GM12878 (cell line): ENCODE measurements at regions not wholly inside any gene's neighbourhood (a gene's known extent, or its start where the extent isn't known, plus 50 kb on each side); places are given as distances from the start of the nearest gene placed in this dataset.

Source experiments
- CBX3 ChIP-seq: fragments of 200-600 bp; sonication (generic); IDR thresholded peaks from 2 replicates; pipeline ENCODE4 v1.6.1; 2016; ENCODE audit warnings: low read depth, borderline replicate concordance
- CEBPB ChIP-seq, 2 experiments: fragments of 150-350 bp in 1 of 2; IDR thresholded peaks; 2 replicates each; pipeline ENCODE4 v1.6.1; 2012 to 2014; ENCODE audit warnings: low read depth in 2 of 2, low read length in 2 of 2, borderline replicate concordance in 1 of 2, inconsistent platforms in 1 of 2
- CREB1 ChIP-seq: IDR thresholded peaks from 2 replicates; pipeline ENCODE4 v1.6.1; 2012; ENCODE audit warnings: low read depth, mild to moderate bottlenecking, inconsistent platforms
- GABPA ChIP-seq: IDR thresholded peaks from 2 replicates; pipeline ENCODE4 v1.6.1; 2014; ENCODE audit warnings: antibody characterized with exemption, low read depth, mild to moderate bottlenecking, inconsistent platforms
- JUND ChIP-seq: IDR thresholded peaks from 2 replicates; pipeline ENCODE4 v1.6.1; 2012; ENCODE audit warnings: low read depth, mild to moderate bottlenecking, low read length, improper control_type of control experiment, moderate library complexity
- TCF3 ChIP-seq: IDR thresholded peaks from 2 replicates; pipeline ENCODE4 v1.6.1; 2012; ENCODE audit warnings: low read depth, mild to moderate bottlenecking, low read length, borderline replicate concordance; ENCODE audit not compliant: insufficient read depth
- USF1 ChIP-seq: IDR thresholded peaks from 2 replicates; pipeline ENCODE4 v1.6.1; 2011; ENCODE audit warnings: borderline replicate concordance, low read depth, mild to moderate bottlenecking, moderate library complexity, mixed read lengths, low read length; ENCODE audit not compliant: insufficient read depth; ENCODE audit errors: extremely low read length
- ZNF24 ChIP-seq: fragments of 450-650 bp; IDR thresholded peaks from 2 replicates; pipeline ENCODE4 v1.6.1; 2017; ENCODE audit warnings: antibody characterized with exemption, mild to moderate bottlenecking
- ZNF592 ChIP-seq: fragments of 450-650 bp; IDR thresholded peaks from 2 replicates; pipeline ENCODE4 v1.6.1; 2017; ENCODE audit warnings: mild to moderate bottlenecking, moderate library complexity

- TF ChIP-seq CEBPB (IDR thresholded peaks at IDR 0.05; ENCODE audit: borderline replicate concordance in 1 of 2, low read depth in 2 of 2, low read length in 2 of 2) (no peak), ZNF24 (no peak), CBX3 (no peak), ZNF592 (no peak), USF1 (no peak), CREB1 (no peak), GABPA (no peak), JUND (no peak), TCF3 (no peak)
- TF ChIP-seq, all 136 proteins: peak for 0
These were observed 179.7 kb upstream of the COPS8 start (continued) for GRCh38 chr2:236905976-236906375.
